ENCODE measurements at regions not wholly inside any gene's neighbourhood (a gene's known extent, or its start where the extent isn't known, plus 50 kb on each side); places are given as distances from the start of the nearest gene placed in this dataset.
"Not testable (repeated sequence)": the region's sequence is repeated elsewhere in the genome, so short reads cannot be mapped to it uniquely, and the experiment has no call there.

- no peak for DNase-seq (ENCODE audit: low read depth in 2 of 2, low spot score in 1 of 2)
These were observed 282.4 kb upstream of the TMEM132C start for GRCh38 chr12:127984386-127985055.

- DNase-seq (ENCODE audit: low read depth in 2 of 2, low spot score in 1 of 2) = no peak
These were observed 279.6 kb upstream of the TMEM132C start for GRCh38 chr12:127987199-127987901.

GRCh38 chr12:127991485-127991884 is 275.5 kb upstream of the TMEM132C start:
- no peak for DNase-seq (ENCODE audit: low read depth in 2 of 2, low spot score in 1 of 2)

- DNase-seq (ENCODE audit: low read depth in 2 of 2, low spot score in 1 of 2) = no peak
These were observed 268.0 kb upstream of the TMEM132C start for GRCh38 chr12:127998988-127999387.

GRCh38 chr12:128004383-128004938 is 262.5 kb upstream of the TMEM132C start:
- DNase-seq (ENCODE audit: low read depth in 2 of 2, low spot score in 1 of 2) = no peak

- DNase-seq (ENCODE audit: low read depth in 2 of 2, low spot score in 1 of 2) = no peak
These were observed 259.7 kb upstream of the TMEM132C start for GRCh38 chr12:128007250-128007649.

GRCh38 chr12:128008341-128008740 is 258.6 kb upstream of the TMEM132C start:
- DNase-seq (ENCODE audit: low read depth in 2 of 2, low spot score in 1 of 2) = no peak

- no peak for DNase-seq (ENCODE audit: low read depth in 2 of 2, low spot score in 1 of 2)
These were observed 257.9 kb upstream of the TMEM132C start for GRCh38 chr12:128009108-128009507.

- no peak for DNase-seq (ENCODE audit: low read depth in 2 of 2, low spot score in 1 of 2)
These were observed 254.9 kb upstream of the TMEM132C start for GRCh38 chr12:128012110-128012509.

- no peak for DNase-seq (ENCODE audit: low read depth in 2 of 2, low spot score in 1 of 2)
These were observed 251.7 kb upstream of the TMEM132C start for GRCh38 chr12:128015276-128015675.

- DNase-seq (ENCODE audit: low read depth in 2 of 2, low spot score in 1 of 2) = no peak
These were observed 248.9 kb upstream of the TMEM132C start for GRCh38 chr12:128018067-128018466.

GRCh38 chr12:128019996-128020544 is 246.9 kb upstream of the TMEM132C start:
- DNase-seq (ENCODE audit: low read depth in 2 of 2, low spot score in 1 of 2) = no peak

GRCh38 chr12:128021561-128021960 is 245.4 kb upstream of the TMEM132C start:
- DNase-seq (ENCODE audit: low read depth in 2 of 2, low spot score in 1 of 2) = no peak

GRCh38 chr12:128025589-128026245 is 241.3 kb upstream of the TMEM132C start:
- no peak for DNase-seq (ENCODE audit: low read depth in 2 of 2, low spot score in 1 of 2)

- no peak for DNase-seq (ENCODE audit: low read depth in 2 of 2, low spot score in 1 of 2)
These were observed 240.0 kb upstream of the TMEM132C start for GRCh38 chr12:128026696-128027574.

- DNase-seq (ENCODE audit: low read depth in 2 of 2, low spot score in 1 of 2) = no peak
These were observed 233.5 kb upstream of the TMEM132C start for GRCh38 chr12:128033473-128033872.

- DNase-seq (ENCODE audit: low read depth in 2 of 2, low spot score in 1 of 2) = no peak
These were observed 226.0 kb upstream of the TMEM132C start for GRCh38 chr12:128040971-128041370.

- not testable (repeated sequence) for DNase-seq (ENCODE audit: low read depth in 2 of 2, low spot score in 1 of 2)
These were observed 224.7 kb upstream of the TMEM132C start for GRCh38 chr12:128042283-128042682.

- no peak for DNase-seq (ENCODE audit: low read depth in 2 of 2, low spot score in 1 of 2)
These were observed 224.1 kb upstream of the TMEM132C start for GRCh38 chr12:128042825-128043224.

GRCh38 chr12:128043317-128043716 is 223.7 kb upstream of the TMEM132C start:
- no peak for DNase-seq (ENCODE audit: low read depth in 2 of 2, low spot score in 1 of 2)

Data from stimulated activated CD8-positive, alpha-beta memory T cell treated with anti-CD3 and anti-CD28 coated beads, Interleukin-4, amount 100 ng/mL, for 1 hour (primary cell).